Epithelial cell of proximal tubule (primary cell): ENCODE measurements at regions not wholly inside any gene's neighbourhood (a gene's known extent, or its start where the extent isn't known, plus 50 kb on each side); places are given as distances from the start of the nearest gene placed in this dataset.

Source experiments
- DNase-seq: peaks from one replicate; pipeline ENCODE4 v3.0.0-alpha.2; 2011; ENCODE audit warnings: low read depth
- H3K4me3 ChIP-seq: 2 replicates; pipeline ENCODE4 v1.5.1; 2011; ENCODE audit warnings: low read depth, mild to moderate bottlenecking, low read length
- CTCF ChIP-seq: conservative IDR thresholded peaks from 2 replicates; pipeline ENCODE4 v1.5.1; 2012; ENCODE audit warnings: low read depth, mild to moderate bottlenecking, low read length

DNA sequence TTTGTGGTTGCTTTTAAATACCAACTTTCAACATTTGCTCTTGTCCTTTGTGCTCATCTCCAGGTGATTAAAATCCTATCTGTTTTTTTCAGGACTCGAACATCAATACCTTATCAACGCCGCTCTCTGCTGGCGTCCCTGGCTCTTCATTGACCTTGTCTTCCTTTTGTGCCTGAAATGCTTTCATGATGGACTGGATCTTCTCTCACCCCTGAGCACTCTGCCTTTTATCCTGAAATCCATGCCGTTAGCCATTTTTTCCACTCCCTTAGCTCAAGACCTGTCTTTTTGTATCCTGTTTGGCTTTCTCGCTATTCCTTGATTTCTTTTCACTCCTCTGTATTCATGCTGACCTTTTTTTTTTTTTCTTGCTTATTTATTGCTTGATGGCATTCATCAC, 549.5 kb upstream of the CPEB2 start:
- H3K4me3 ChIP-seq, result no peak overlapping the region
- no peak for DNase-seq
- TF ChIP-seq CTCF, result no peak

DNA sequence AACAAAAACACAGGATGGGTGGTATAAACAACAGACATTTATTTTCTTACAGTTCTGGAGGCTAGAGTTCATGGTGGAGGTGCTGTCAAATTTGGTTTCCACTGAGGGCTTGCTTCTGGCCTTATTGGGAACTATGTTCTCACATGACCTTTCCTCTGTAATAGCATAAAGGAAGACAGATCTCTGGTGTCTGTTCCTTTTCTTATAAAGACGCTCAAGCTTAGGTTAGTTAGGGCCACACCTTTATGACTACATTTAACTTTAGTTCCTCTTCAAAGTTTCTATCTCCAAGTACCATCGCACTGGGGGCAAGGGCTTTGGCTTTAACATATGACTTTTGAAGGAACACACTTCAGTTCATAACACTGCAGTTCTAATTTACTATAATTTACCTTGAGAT, 543.8 kb upstream of the CPEB2 start:
- no peak overlapping the region for H3K4me3 ChIP-seq
- TF ChIP-seq CTCF, result no peak
- DNase-seq, result no peak

DNA sequence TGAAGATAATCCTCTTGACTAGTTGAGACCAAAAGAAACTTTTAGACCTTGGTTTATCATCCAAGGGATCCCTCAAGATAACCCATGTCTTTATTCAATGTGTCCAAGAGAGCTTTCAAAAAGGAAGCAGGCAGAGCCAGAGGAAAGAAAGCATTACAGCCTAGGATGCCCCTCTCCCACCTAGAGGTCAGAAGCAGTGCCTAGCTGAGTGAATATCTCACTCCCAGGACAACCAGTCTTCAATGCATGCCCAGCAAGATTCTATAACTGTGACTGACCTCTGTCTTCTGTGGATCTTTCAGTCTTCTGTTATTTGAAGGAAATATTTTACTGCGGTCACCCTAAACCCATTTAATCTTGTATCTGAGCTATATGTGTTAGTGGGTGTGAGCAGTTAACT, 537.2 kb upstream of the CPEB2 start:
- no peak overlapping the region for H3K4me3 ChIP-seq
- TF ChIP-seq CTCF, result no peak
- no peak for DNase-seq

DNA sequence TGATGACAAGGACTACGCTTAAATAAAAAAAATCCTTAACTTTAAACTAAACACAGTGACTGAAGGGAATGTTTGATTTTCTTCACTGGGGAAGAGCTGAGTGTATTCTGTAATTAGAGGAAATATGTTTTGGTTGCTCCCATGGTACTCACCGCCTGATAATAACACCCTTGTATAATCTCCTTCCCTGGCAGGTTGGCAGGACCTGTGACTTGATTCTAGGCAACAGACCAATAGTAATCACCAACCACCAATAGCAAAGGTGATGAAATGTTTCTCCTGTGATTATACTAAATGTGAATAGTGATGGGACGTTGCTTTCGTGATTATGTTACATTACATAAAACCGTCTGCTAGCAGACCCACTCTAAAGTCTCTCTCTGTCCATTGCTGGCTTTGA, 536.8 kb upstream of the CPEB2 start:
- DNase-seq, result no peak
- no peak for TF ChIP-seq CTCF
- no peak overlapping the region for H3K4me3 ChIP-seq

DNA sequence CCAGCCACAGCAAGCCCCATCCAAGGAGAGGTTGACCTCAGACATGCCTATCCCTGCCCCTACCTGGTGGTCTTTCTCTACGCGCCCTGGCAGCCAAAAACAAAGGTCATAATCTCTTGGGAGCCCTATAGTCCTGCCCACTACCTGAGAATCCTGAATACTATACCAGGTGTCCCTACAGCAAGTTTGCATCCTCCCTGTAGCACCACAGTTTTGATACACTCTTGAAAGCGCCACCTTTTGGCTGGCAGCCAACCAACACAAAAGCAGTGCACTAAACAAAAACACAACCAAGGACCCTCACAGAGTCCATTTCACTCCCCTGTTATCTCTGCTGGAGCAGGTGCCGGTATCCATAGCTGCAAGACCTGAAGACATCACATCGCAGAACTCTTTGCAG, 523.8 kb upstream of the CPEB2 start:
- DNase-seq, result no peak
- no peak for TF ChIP-seq CTCF
- no peak overlapping the region for H3K4me3 ChIP-seq

- no peak for TF ChIP-seq CTCF
- H3K4me3 ChIP-seq, result no peak overlapping the region
- no peak for DNase-seq
Observed at GRCh38 chr4:14496408-14496807, 505.9 kb upstream of the CPEB2 start.

DNA sequence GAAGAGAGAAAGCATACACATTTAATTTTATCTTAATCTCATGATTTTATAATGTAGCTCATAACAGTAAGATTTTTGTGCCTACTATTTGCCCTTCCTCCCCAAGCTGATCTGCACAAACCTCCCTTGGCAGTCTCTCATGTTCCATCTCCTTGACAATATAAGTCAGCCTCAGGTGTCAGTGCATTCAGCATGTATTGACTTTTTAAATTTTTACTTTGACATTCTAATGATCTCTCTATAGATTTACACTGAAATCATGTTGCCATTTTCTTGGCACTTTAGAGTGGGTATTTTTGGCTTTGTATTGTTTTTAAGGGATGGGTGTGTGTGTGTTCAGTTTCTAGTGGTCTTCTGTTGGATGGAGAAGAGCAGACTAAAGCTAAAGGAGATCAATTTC, 505.3 kb upstream of the CPEB2 start:
- no peak for DNase-seq

More for the DNA sequence above, 505.3 kb upstream of the CPEB2 start:
- no peak overlapping the region for H3K4me3 ChIP-seq
- no peak for TF ChIP-seq CTCF
